Astrocyte (in vitro differentiated cells and primary cell): ENCODE measurements at regions not wholly inside any gene's neighbourhood (a gene's known extent, or its start where the extent isn't known, plus 50 kb on each side); places are given as distances from the start of the nearest gene placed in this dataset.

Experiments
- EZH2 ChIP-seq: IDR thresholded peaks from 2 replicates; pipeline ENCODE4 v1.6.1; 2012; ENCODE audit warnings: mild to moderate bottlenecking, low read length, inconsistent platforms; ENCODE audit not compliant: insufficient read depth
- TF ChIP-seq, protein P1 (sequence below): IDR thresholded peaks from 2 replicates; pipeline ENCODE4 v1.5.1; 2011; ENCODE audit warnings: low read depth, mild to moderate bottlenecking, inconsistent platforms, low read length, moderate library complexity; ENCODE audit not compliant: insufficient read depth

DNA sequence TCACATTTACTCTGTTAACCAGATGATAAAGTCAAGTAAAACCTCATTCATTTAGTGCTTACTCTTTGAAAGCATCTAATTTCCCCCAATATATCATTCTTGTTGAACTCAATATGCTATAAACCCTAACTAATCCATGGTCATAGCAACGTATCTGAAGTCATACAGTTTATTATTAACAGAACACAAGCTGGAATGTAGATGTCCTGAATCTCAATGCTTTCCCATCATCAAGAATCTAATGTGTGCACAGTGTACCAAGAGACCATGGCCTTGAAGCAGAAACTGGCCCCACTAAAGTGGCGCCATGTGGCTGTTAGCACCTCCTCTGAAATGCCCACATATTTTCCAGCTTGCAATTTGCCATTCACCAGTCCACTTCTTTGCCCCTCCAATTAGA is 245.8 kb downstream of the SOX9 start:
- TF ChIP-seq, protein P1, sequence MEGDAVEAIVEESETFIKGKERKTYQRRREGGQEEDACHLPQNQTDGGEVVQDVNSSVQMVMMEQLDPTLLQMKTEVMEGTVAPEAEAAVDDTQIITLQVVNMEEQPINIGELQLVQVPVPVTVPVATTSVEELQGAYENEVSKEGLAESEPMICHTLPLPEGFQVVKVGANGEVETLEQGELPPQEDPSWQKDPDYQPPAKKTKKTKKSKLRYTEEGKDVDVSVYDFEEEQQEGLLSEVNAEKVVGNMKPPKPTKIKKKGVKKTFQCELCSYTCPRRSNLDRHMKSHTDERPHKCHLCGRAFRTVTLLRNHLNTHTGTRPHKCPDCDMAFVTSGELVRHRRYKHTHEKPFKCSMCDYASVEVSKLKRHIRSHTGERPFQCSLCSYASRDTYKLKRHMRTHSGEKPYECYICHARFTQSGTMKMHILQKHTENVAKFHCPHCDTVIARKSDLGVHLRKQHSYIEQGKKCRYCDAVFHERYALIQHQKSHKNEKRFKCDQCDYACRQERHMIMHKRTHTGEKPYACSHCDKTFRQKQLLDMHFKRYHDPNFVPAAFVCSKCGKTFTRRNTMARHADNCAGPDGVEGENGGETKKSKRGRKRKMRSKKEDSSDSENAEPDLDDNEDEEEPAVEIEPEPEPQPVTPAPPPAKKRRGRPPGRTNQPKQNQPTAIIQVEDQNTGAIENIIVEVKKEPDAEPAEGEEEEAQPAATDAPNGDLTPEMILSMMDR = no peak
- TF ChIP-seq EZH2 = no peak
